ENCODE measurements at regions not wholly inside any gene's neighbourhood (a gene's known extent, or its start where the extent isn't known, plus 50 kb on each side); places are given as distances from the start of the nearest gene placed in this dataset.

GRCh38 chr13:80499536-80500290 lies 158.8 kb upstream of the SPRY2 start:
- Histone ChIP-seq H2BK15ac (ENCODE audit: low read length) (no peak overlapping the region), H2BK120ac (ENCODE audit: low read depth, low read length) (no peak overlapping the region), H3K14ac (ENCODE audit: low read length) (no peak overlapping the region), H3K9ac (ENCODE audit: low read depth, low read length, poor library complexity) (no peak overlapping the region), H3K36me3 (replicated peaks in 1 of 2; ENCODE audit: control insufficient read depth in 2 of 2, insufficient read depth in 2 of 2, low read length in 2 of 2) (no peaks in the 10 kb centered on the region), H2AK5ac (ENCODE audit: low read depth, low read length) (no peak overlapping the region), H3K9me3 (replicated peaks in 1 of 2; ENCODE audit: control insufficient read depth in 2 of 2, insufficient read depth in 1 of 2, low read depth in 1 of 2, low read length in 2 of 2) (no peaks in the 10 kb centered on the region), H3K23ac (ENCODE audit: low read depth, low read length, poor library complexity) (no peak overlapping the region), H3K79me1 (ENCODE audit: low read depth, low read length) (no peaks in the 10 kb centered on the region), H3K4me1 (ENCODE audit: control insufficient read depth in 2 of 2, insufficient read depth in 1 of 2, low read depth in 1 of 2, low read length in 2 of 2) (no peaks in the 10 kb centered on the region), H3K27ac (replicated peaks; ENCODE audit: low read length) (no peak overlapping the region), H3K18ac (ENCODE audit: low read length) (no peak overlapping the region), H2BK5ac (ENCODE audit: low read length) (no peak overlapping the region), H4K8ac (ENCODE audit: low read depth, low read length) (no peak overlapping the region), H3K4me2 (ENCODE audit: insufficient read depth, low read length, poor library complexity, severe bottlenecking) (no peak overlapping the region), H3K4ac (ENCODE audit: low read length) (no peak overlapping the region), H2BK12ac (ENCODE audit: low read length) (no peak overlapping the region), H2AFZ (ENCODE audit: low read length) (no peak overlapping the region), H3K4me3 (ENCODE audit: low read length in 2 of 2) (no peak overlapping the region), H3K27me3 (ENCODE audit: control insufficient read depth in 3 of 3, insufficient read depth in 3 of 3, low read depth in 1 of 3, low read length in 3 of 3) (no peaks in the 10 kb centered on the region), H4K91ac (ENCODE audit: low read depth, low read length, poor library complexity) (no peak overlapping the region)
- no peak for DNase-seq (ENCODE audit: low spot score)
- no CpG with 5 or more reads among the region's 4 CpGs for WGBS, 2 donors (ENCODE audit: extremely low coverage in 2 of 2, insufficient read length in 2 of 2, insufficient replicate concordance in 1 of 2)

- Histone ChIP-seq H2AFZ (ENCODE audit: low read length) (no peak overlapping the region), H3K4me2 (ENCODE audit: insufficient read depth, low read length, poor library complexity, severe bottlenecking) (no peak overlapping the region), H4K8ac (ENCODE audit: low read depth, low read length) (no peak overlapping the region), H3K9me3 (replicated peaks in 1 of 2; ENCODE audit: control insufficient read depth in 2 of 2, insufficient read depth in 1 of 2, low read depth in 1 of 2, low read length in 2 of 2) (no peaks in the 10 kb centered on the region), H4K91ac (ENCODE audit: low read depth, low read length, poor library complexity) (no peak overlapping the region), H3K14ac (ENCODE audit: low read length) (no peak overlapping the region), H2BK120ac (ENCODE audit: low read depth, low read length) (no peak overlapping the region), H3K27ac (replicated peaks; ENCODE audit: low read length) (no peak overlapping the region), H3K4me3 (ENCODE audit: low read length in 2 of 2) (no peak overlapping the region), H2BK5ac (ENCODE audit: low read length) (no peak overlapping the region), H2BK12ac (ENCODE audit: low read length) (no peak overlapping the region), H3K23ac (ENCODE audit: low read depth, low read length, poor library complexity) (no peak overlapping the region), H3K79me1 (ENCODE audit: low read depth, low read length) (no peaks in the 10 kb centered on the region), H3K9ac (ENCODE audit: low read depth, low read length, poor library complexity) (no peak overlapping the region), H3K27me3 (ENCODE audit: control insufficient read depth in 3 of 3, insufficient read depth in 3 of 3, low read depth in 1 of 3, low read length in 3 of 3) (no peaks in the 10 kb centered on the region), H2AK5ac (ENCODE audit: low read depth, low read length) (no peak overlapping the region), H3K36me3 (replicated peaks in 1 of 2; ENCODE audit: control insufficient read depth in 2 of 2, insufficient read depth in 2 of 2, low read length in 2 of 2) (no peaks in the 10 kb centered on the region), H3K4ac (ENCODE audit: low read length) (no peak overlapping the region), H2BK15ac (ENCODE audit: low read length) (no peak overlapping the region), H3K4me1 (ENCODE audit: control insufficient read depth in 2 of 2, insufficient read depth in 1 of 2, low read depth in 1 of 2, low read length in 2 of 2) (no peaks in the 10 kb centered on the region), H3K18ac (ENCODE audit: low read length) (no peak overlapping the region)
- WGBS, 2 donors (ENCODE audit: extremely low coverage in 2 of 2, insufficient read length in 2 of 2, insufficient replicate concordance in 1 of 2): no CpG with 5 or more reads among the region's 3 CpGs
- no peak for DNase-seq (ENCODE audit: low spot score)
These were observed 157.5 kb upstream of the SPRY2 start for GRCh38 chr13:80498433-80498832.

GRCh38 chr13:80497978-80498377 lies 157.1 kb upstream of the SPRY2 start:
- no peaks in the 10 kb centered on the region for H3K9me3 ChIP-seq (replicated peaks in 1 of 2; ENCODE audit: control insufficient read depth in 2 of 2, insufficient read depth in 1 of 2, low read depth in 1 of 2, low read length in 2 of 2)
- H3K36me3 ChIP-seq (replicated peaks in 1 of 2; ENCODE audit: control insufficient read depth in 2 of 2, insufficient read depth in 2 of 2, low read length in 2 of 2): no peaks in the 10 kb centered on the region
- no peak overlapping the region for H2AK5ac ChIP-seq (ENCODE audit: low read depth, low read length)
- no peak overlapping the region for H2BK120ac ChIP-seq (ENCODE audit: low read depth, low read length)
- H3K4me1 ChIP-seq (ENCODE audit: control insufficient read depth in 2 of 2, insufficient read depth in 1 of 2, low read depth in 1 of 2, low read length in 2 of 2): no peaks in the 10 kb centered on the region
- no CpG with 5 or more reads among the region's 3 CpGs for WGBS, 2 donors (ENCODE audit: extremely low coverage in 2 of 2, insufficient read length in 2 of 2, insufficient replicate concordance in 1 of 2)
- H3K14ac ChIP-seq (ENCODE audit: low read length): no peak overlapping the region
- H3K9ac ChIP-seq (ENCODE audit: low read depth, low read length, poor library complexity): no peak overlapping the region
- H3K79me1 ChIP-seq (ENCODE audit: low read depth, low read length): no peaks in the 10 kb centered on the region
- no peak overlapping the region for H3K18ac ChIP-seq (ENCODE audit: low read length)
- no peaks in the 10 kb centered on the region for H3K27me3 ChIP-seq (ENCODE audit: control insufficient read depth in 3 of 3, insufficient read depth in 3 of 3, low read depth in 1 of 3, low read length in 3 of 3)
- H3K4ac ChIP-seq (ENCODE audit: low read length): no peak overlapping the region
- H4K91ac ChIP-seq (ENCODE audit: low read depth, low read length, poor library complexity): no peak overlapping the region
- no peak overlapping the region for H3K27ac ChIP-seq (replicated peaks; ENCODE audit: low read length)
- H2AFZ ChIP-seq (ENCODE audit: low read length): no peak overlapping the region
- no peak overlapping the region for H2BK15ac ChIP-seq (ENCODE audit: low read length)
- no peak overlapping the region for H3K4me3 ChIP-seq (ENCODE audit: low read length in 2 of 2)
- H3K23ac ChIP-seq (ENCODE audit: low read depth, low read length, poor library complexity): no peak overlapping the region
- no peak overlapping the region for H4K8ac ChIP-seq (ENCODE audit: low read depth, low read length)
- H2BK12ac ChIP-seq (ENCODE audit: low read length): no peak overlapping the region
- no peak overlapping the region for H2BK5ac ChIP-seq (ENCODE audit: low read length)
- DNase-seq (ENCODE audit: low spot score): no peak
- no peak overlapping the region for H3K4me2 ChIP-seq (ENCODE audit: insufficient read depth, low read length, poor library complexity, severe bottlenecking)

GRCh38 chr13:80497439-80497838 lies 156.5 kb upstream of the SPRY2 start:
- Histone ChIP-seq H3K14ac (ENCODE audit: low read length) (no peak overlapping the region), H3K4ac (ENCODE audit: low read length) (no peak overlapping the region), H3K4me1 (ENCODE audit: control insufficient read depth in 2 of 2, insufficient read depth in 1 of 2, low read depth in 1 of 2, low read length in 2 of 2) (no peaks in the 10 kb centered on the region), H2BK12ac (ENCODE audit: low read length) (no peak overlapping the region), H3K18ac (ENCODE audit: low read length) (no peak overlapping the region), H2BK120ac (ENCODE audit: low read depth, low read length) (no peak overlapping the region), H3K23ac (ENCODE audit: low read depth, low read length, poor library complexity) (no peak overlapping the region), H3K4me2 (ENCODE audit: insufficient read depth, low read length, poor library complexity, severe bottlenecking) (no peak overlapping the region), H3K27ac (replicated peaks; ENCODE audit: low read length) (no peak overlapping the region), H3K27me3 (ENCODE audit: control insufficient read depth in 3 of 3, insufficient read depth in 3 of 3, low read depth in 1 of 3, low read length in 3 of 3) (no peaks in the 10 kb centered on the region), H2BK5ac (ENCODE audit: low read length) (no peak overlapping the region), H4K8ac (ENCODE audit: low read depth, low read length) (no peak overlapping the region), H3K36me3 (replicated peaks in 1 of 2; ENCODE audit: control insufficient read depth in 2 of 2, insufficient read depth in 2 of 2, low read length in 2 of 2) (no peaks in the 10 kb centered on the region), H2AFZ (ENCODE audit: low read length) (no peak overlapping the region), H4K91ac (ENCODE audit: low read depth, low read length, poor library complexity) (no peak overlapping the region), H3K79me1 (ENCODE audit: low read depth, low read length) (no peaks in the 10 kb centered on the region), H2BK15ac (ENCODE audit: low read length) (no peak overlapping the region), H3K9me3 (replicated peaks in 1 of 2; ENCODE audit: control insufficient read depth in 2 of 2, insufficient read depth in 1 of 2, low read depth in 1 of 2, low read length in 2 of 2) (no peaks in the 10 kb centered on the region), H3K9ac (ENCODE audit: low read depth, low read length, poor library complexity) (no peak overlapping the region), H3K4me3 (ENCODE audit: low read length in 2 of 2) (no peak overlapping the region), H2AK5ac (ENCODE audit: low read depth, low read length) (no peak overlapping the region)
- WGBS, 2 donors (ENCODE audit: extremely low coverage in 2 of 2, insufficient read length in 2 of 2, insufficient replicate concordance in 1 of 2): no CpG with 5 or more reads among the region's 1 CpG
- no peak for DNase-seq (ENCODE audit: low spot score)

Measured in neuronal stem cell (in vitro differentiated cells).